Liver (tissue), 3 donors: ENCODE measurements at regions not wholly inside any gene's neighbourhood (a gene's known extent, or its start where the extent isn't known, plus 50 kb on each side); places are given as distances from the start of the nearest gene placed in this dataset.

Experiments
- EGR1 ChIP-seq, 2 donors: IDR thresholded peaks; 2 replicates each; pipeline ENCODE4 v1.6.1; 2016 to 2018; ENCODE audit warnings: antibody characterized with exemption in 2 of 2, low read depth in 2 of 2
- FOXA1 ChIP-seq: IDR thresholded peaks from 2 replicates; pipeline ENCODE4 v1.6.1; 2016; ENCODE audit warnings: antibody characterized with exemption
- FOXA2 ChIP-seq: IDR thresholded peaks from 2 replicates; pipeline ENCODE4 v1.6.1; 2016; ENCODE audit warnings: antibody characterized with exemption
- GABPA ChIP-seq, 2 donors: IDR thresholded peaks in 1 of 2; conservative IDR thresholded peaks in 1 of 2; 2 replicates each; pipeline ENCODE4 v1.6.1; 2016; ENCODE audit warnings: antibody characterized with exemption in 2 of 2, mild to moderate bottlenecking in 1 of 2, moderate library complexity in 1 of 2
- HNF4G ChIP-seq: IDR thresholded peaks from 2 replicates; pipeline ENCODE4 v1.6.1; 2016; ENCODE audit warnings: antibody characterized with exemption
- NR2F2 ChIP-seq: IDR thresholded peaks from 2 replicates; pipeline ENCODE4 v1.6.1; 2016; ENCODE audit warnings: antibody characterized with exemption
- RAD21 ChIP-seq, 2 donors: IDR thresholded peaks; 2 replicates each; pipeline ENCODE4 v1.6.1; 2016; ENCODE audit warnings: antibody characterized with exemption in 2 of 2, mild to moderate bottlenecking in 2 of 2
- SP1 ChIP-seq: IDR thresholded peaks from 2 replicates; pipeline ENCODE4 v1.6.1; 2018; ENCODE audit warnings: antibody characterized with exemption, mild to moderate bottlenecking
- TAF1 ChIP-seq: conservative IDR thresholded peaks from 2 replicates; pipeline ENCODE4 v1.6.1; 2016; ENCODE audit warnings: antibody characterized with exemption, mild to moderate bottlenecking
- YY1 ChIP-seq: IDR thresholded peaks from 2 replicates; pipeline ENCODE4 v1.6.1; 2016; ENCODE audit warnings: antibody characterized with exemption, mild to moderate bottlenecking
- TF ChIP-seq, protein P1 (sequence below): IDR thresholded peaks from 2 replicates; pipeline ENCODE4 v1.6.1; 2016; ENCODE audit warnings: antibody characterized with exemption
- TF ChIP-seq, protein P2 (sequence below): fragments of 150-350 bp; IDR thresholded peaks from 2 replicates; pipeline ENCODE4 v1.5.1; 2017; ENCODE audit warnings: improper control_type of control experiment, low read depth, low read length; ENCODE audit not compliant: missing input control
- TF ChIP-seq, protein P3 (sequence below): IDR thresholded peaks from 2 replicates; pipeline ENCODE4 v1.6.1; 2016; ENCODE audit warnings: antibody characterized with exemption, mild to moderate bottlenecking
- donor health status: healthy.
- donor health status: healthy.

DNA sequence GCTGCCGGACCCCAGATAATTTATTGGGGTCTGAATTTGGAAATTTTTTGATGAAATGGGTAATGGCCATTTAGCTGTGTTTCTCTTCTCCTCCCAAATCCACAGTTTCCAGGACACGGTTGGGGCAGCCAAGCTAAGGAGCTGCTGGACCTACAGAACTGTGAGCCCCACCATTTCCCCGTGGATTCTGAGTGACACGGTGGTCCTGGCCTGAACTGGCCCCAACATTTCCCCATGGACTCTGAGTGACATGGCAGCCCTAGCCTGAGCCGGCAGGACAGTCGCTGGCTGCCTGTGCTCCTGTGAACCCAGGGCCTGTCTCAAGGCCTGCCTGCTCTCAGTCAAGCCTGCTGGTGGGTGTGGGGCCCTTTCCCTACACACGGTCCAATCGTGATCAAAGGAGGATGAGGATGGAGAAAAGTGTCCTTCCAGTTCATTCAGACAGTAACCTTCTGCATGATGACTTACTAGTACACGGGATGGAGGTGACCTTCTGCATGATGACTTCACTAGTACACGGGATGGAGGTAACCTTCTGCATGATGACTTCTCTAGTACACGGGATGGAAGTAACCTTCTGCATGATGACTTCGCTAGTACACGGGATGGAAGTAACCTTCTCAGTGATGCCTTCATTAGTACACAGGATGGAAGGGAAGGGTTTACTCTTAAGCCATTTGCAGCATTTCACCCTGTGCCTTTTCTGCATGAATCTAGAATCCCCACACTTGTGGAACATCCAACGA is 359.9 kb downstream of the GLRX3 start:
- TF ChIP-seq, protein P1, sequence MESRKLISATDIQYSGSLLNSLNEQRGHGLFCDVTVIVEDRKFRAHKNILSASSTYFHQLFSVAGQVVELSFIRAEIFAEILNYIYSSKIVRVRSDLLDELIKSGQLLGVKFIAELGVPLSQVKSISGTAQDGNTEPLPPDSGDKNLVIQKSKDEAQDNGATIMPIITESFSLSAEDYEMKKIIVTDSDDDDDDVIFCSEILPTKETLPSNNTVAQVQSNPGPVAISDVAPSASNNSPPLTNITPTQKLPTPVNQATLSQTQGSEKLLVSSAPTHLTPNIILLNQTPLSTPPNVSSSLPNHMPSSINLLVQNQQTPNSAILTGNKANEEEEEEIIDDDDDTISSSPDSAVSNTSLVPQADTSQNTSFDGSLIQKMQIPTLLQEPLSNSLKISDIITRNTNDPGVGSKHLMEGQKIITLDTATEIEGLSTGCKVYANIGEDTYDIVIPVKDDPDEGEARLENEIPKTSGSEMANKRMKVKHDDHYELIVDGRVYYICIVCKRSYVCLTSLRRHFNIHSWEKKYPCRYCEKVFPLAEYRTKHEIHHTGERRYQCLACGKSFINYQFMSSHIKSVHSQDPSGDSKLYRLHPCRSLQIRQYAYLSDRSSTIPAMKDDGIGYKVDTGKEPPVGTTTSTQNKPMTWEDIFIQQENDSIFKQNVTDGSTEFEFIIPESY: no peak
- TF ChIP-seq, protein P2, sequence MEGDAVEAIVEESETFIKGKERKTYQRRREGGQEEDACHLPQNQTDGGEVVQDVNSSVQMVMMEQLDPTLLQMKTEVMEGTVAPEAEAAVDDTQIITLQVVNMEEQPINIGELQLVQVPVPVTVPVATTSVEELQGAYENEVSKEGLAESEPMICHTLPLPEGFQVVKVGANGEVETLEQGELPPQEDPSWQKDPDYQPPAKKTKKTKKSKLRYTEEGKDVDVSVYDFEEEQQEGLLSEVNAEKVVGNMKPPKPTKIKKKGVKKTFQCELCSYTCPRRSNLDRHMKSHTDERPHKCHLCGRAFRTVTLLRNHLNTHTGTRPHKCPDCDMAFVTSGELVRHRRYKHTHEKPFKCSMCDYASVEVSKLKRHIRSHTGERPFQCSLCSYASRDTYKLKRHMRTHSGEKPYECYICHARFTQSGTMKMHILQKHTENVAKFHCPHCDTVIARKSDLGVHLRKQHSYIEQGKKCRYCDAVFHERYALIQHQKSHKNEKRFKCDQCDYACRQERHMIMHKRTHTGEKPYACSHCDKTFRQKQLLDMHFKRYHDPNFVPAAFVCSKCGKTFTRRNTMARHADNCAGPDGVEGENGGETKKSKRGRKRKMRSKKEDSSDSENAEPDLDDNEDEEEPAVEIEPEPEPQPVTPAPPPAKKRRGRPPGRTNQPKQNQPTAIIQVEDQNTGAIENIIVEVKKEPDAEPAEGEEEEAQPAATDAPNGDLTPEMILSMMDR: no peak
- TF ChIP-seq FOXA1: no peak
- TF ChIP-seq, protein P3, sequence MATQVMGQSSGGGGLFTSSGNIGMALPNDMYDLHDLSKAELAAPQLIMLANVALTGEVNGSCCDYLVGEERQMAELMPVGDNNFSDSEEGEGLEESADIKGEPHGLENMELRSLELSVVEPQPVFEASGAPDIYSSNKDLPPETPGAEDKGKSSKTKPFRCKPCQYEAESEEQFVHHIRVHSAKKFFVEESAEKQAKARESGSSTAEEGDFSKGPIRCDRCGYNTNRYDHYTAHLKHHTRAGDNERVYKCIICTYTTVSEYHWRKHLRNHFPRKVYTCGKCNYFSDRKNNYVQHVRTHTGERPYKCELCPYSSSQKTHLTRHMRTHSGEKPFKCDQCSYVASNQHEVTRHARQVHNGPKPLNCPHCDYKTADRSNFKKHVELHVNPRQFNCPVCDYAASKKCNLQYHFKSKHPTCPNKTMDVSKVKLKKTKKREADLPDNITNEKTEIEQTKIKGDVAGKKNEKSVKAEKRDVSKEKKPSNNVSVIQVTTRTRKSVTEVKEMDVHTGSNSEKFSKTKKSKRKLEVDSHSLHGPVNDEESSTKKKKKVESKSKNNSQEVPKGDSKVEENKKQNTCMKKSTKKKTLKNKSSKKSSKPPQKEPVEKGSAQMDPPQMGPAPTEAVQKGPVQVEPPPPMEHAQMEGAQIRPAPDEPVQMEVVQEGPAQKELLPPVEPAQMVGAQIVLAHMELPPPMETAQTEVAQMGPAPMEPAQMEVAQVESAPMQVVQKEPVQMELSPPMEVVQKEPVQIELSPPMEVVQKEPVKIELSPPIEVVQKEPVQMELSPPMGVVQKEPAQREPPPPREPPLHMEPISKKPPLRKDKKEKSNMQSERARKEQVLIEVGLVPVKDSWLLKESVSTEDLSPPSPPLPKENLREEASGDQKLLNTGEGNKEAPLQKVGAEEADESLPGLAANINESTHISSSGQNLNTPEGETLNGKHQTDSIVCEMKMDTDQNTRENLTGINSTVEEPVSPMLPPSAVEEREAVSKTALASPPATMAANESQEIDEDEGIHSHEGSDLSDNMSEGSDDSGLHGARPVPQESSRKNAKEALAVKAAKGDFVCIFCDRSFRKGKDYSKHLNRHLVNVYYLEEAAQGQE: no peak
- TF ChIP-seq GABPA (IDR thresholded peaks at IDR 0.05 in 1 of 2, conservative IDR thresholded peaks at IDR 0.05 in 1 of 2): no peak
- TF ChIP-seq EGR1 (IDR thresholded peaks at IDR 0.05; ENCODE audit: low read depth in 2 of 2): no peak
- no peak for TF ChIP-seq RAD21 (IDR thresholded peaks at IDR 0.05)
- TF ChIP-seq YY1: no peak
- TF ChIP-seq HNF4G: no peak
- no peak for TF ChIP-seq SP1
- TF ChIP-seq NR2F2: no peak
- no peak for TF ChIP-seq TAF1
- no peak for TF ChIP-seq FOXA2
